IMR-90 (cell line): ENCODE measurements at regions not wholly inside any gene's neighbourhood (a gene's known extent, or its start where the extent isn't known, plus 50 kb on each side); places are given as distances from the start of the nearest gene placed in this dataset.

Experiments
- ATAC-seq: fragments of 200-7000 bp; cut with Tn5 transposase; 2 replicates; pipeline ENCODE4 v1.9.1; 2020; ENCODE audit warnings: low read depth, mild to moderate bottlenecking, moderate library complexity
- BruUV-seq: library from RNA; stranded (reverse); fragments of 400-500 nt; replicated peaks from 2 replicates; lab custom pipeline; 2021; lab: Mats Ljungman, UMichigan
- CTCF ChIA-PET: fragments of 300-600 bp; formaldehyde crosslinking; extraction: SDS; loops from one replicate; lab custom pipeline; 2021; ENCODE audit warnings: antibody characterized with exemption; lab: Yijun Ruan, JAX
- POLR2A ChIA-PET: fragments of 300-600 bp; sonication (Branson Sonifier 250); formaldehyde crosslinking; loops from one replicate; lab custom pipeline; 2022; ENCODE audit warnings: antibody characterized with exemption; ENCODE audit not compliant: unreplicated experiment; lab: Charles Lee
- DNase-seq: peaks from one replicate; pipeline ENCODE4 v3.0.0; 2013
- H2AFZ ChIP-seq: replicated peaks from 2 replicates; pipeline ENCODE3; 2013; ENCODE audit warnings: low read length, mild to moderate bottlenecking; ENCODE audit not compliant: poor library complexity
- H2AK5ac ChIP-seq: 2 replicates; pipeline ENCODE4 v1.6.1; 2013; ENCODE audit warnings: low read depth, low read length, inconsistent platforms
- H2AK9ac ChIP-seq: replicated peaks from 2 replicates; pipeline ENCODE3; 2013; ENCODE audit warnings: mild to moderate bottlenecking, low read depth, low read length, moderate library complexity; ENCODE audit not compliant: poor library complexity
- H2BK120ac ChIP-seq: 2 replicates; pipeline ENCODE4 v1.6.1; 2013; ENCODE audit warnings: low read depth, low read length, inconsistent platforms
- H2BK15ac ChIP-seq: 3 replicates; pipeline ENCODE4 v1.6.1; 2013; ENCODE audit warnings: low read depth, low read length, inconsistent platforms
- H2BK20ac ChIP-seq: 2 replicates; pipeline ENCODE4 v1.6.1; 2013; ENCODE audit warnings: low read depth, mild to moderate bottlenecking, inconsistent platforms, low read length, moderate library complexity
- H2BK5ac ChIP-seq: 2 replicates; pipeline ENCODE4 v1.6.1; 2013; ENCODE audit warnings: mild to moderate bottlenecking, low read depth, low read length, inconsistent platforms; ENCODE audit not compliant: poor library complexity, severe bottlenecking
- H3K14ac ChIP-seq: replicated peaks from 2 replicates; pipeline ENCODE4 v1.6.1; 2013; ENCODE audit warnings: low read depth, low read length, inconsistent platforms
- H3K18ac ChIP-seq: 2 replicates; pipeline ENCODE4 v1.6.1; 2013; ENCODE audit warnings: low read depth, low read length, control low read depth
- H3K23ac ChIP-seq: 2 replicates; pipeline ENCODE4 v1.6.1; 2013; ENCODE audit warnings: low read depth, low read length, inconsistent platforms
- H3K27ac ChIP-seq: 2 replicates; pipeline ENCODE4 v1.5.1; 2013; ENCODE audit warnings: mild to moderate bottlenecking, control low read depth, low read length; ENCODE audit not compliant: insufficient read depth
- H3K27me3 ChIP-seq: 2 replicates; pipeline ENCODE4 v1.6.1; 2013; ENCODE audit warnings: low read length; ENCODE audit not compliant: control insufficient read depth, insufficient read depth
- H3K36me3 ChIP-seq: 2 replicates; pipeline ENCODE4 v1.6.1; 2013; ENCODE audit warnings: low read length, mixed read lengths; ENCODE audit not compliant: control insufficient read depth, insufficient read depth
- H3K4ac ChIP-seq: 2 replicates; pipeline ENCODE4 v1.6.1; 2013; ENCODE audit warnings: low read depth, low read length, inconsistent platforms
- H3K4me1 ChIP-seq: 2 replicates; pipeline ENCODE4 v1.6.1; 2013; ENCODE audit warnings: low read length, mixed read lengths; ENCODE audit not compliant: control insufficient read depth, insufficient read depth
- H3K4me2 ChIP-seq: 2 replicates; pipeline ENCODE4 v1.6.1; 2013; ENCODE audit warnings: low read depth, mild to moderate bottlenecking, control low read depth, low read length, moderate library complexity
- H3K4me3 ChIP-seq: 2 replicates; pipeline ENCODE4 v1.5.1; 2013; ENCODE audit warnings: low read depth, mild to moderate bottlenecking, control low read depth, low read length, moderate library complexity; ENCODE audit not compliant: insufficient read depth
- H3K56ac ChIP-seq: 2 replicates; pipeline ENCODE4 v1.6.1; 2013; ENCODE audit warnings: low read length, inconsistent platforms; ENCODE audit not compliant: insufficient read depth; ENCODE audit errors: extremely low read depth
- H3K79me1 ChIP-seq, 2 experiments: 2 replicates each; pipeline ENCODE4 v1.6.1; 2013; ENCODE audit warnings: low read length in 2 of 2, inconsistent platforms in 1 of 2, low read depth in 1 of 2
- H3K9ac ChIP-seq: 2 replicates; pipeline ENCODE4 v1.6.1; 2013; ENCODE audit warnings: low read depth, low read length, control low read depth
- H3K9me1 ChIP-seq: 2 replicates; pipeline ENCODE4 v1.6.1; 2013; ENCODE audit warnings: low read length, inconsistent platforms; ENCODE audit not compliant: insufficient read depth
- H3K9me3 ChIP-seq: 2 replicates; pipeline ENCODE4 v1.6.1; 2013; ENCODE audit warnings: low read length; ENCODE audit not compliant: control insufficient read depth, insufficient read depth
- H4K20me1 ChIP-seq: 2 replicates; pipeline ENCODE4 v1.6.1; 2013; ENCODE audit warnings: low read length, inconsistent platforms; ENCODE audit not compliant: insufficient read depth
- H4K5ac ChIP-seq: 2 replicates; pipeline ENCODE4 v1.6.1; 2013; ENCODE audit warnings: mild to moderate bottlenecking, low read depth, low read length, control low read depth
- H4K8ac ChIP-seq, 2 experiments: 2 replicates each; pipeline ENCODE4 v1.6.1; 2013; ENCODE audit warnings: low read depth in 2 of 2, low read length in 2 of 2, control low read depth in 1 of 2, inconsistent platforms in 1 of 2
- H4K91ac ChIP-seq: 2 replicates; pipeline ENCODE4 v1.6.1; 2013; ENCODE audit warnings: low read depth, low read length, inconsistent platforms; ENCODE audit not compliant: insufficient read depth
- CEBPB ChIP-seq: IDR thresholded peaks from 2 replicates; pipeline ENCODE4 v1.6.1; 2012; ENCODE audit warnings: low read depth, low read length, improper control_type of control experiment
- CHD1 ChIP-seq: IDR thresholded peaks from 2 replicates; pipeline ENCODE4 v1.6.1; 2012; ENCODE audit warnings: low read depth, low read length, improper control_type of control experiment
- FOS ChIP-seq: fragments of 150-350 bp; IDR thresholded peaks from 2 replicates; pipeline ENCODE4 v1.6.1; 2016; ENCODE audit warnings: low read depth, low read length
- MAFK ChIP-seq: IDR thresholded peaks from 2 replicates; pipeline ENCODE4 v1.6.1; 2012; ENCODE audit warnings: low read depth, low read length, improper control_type of control experiment
- POLR2A ChIP-seq: IDR thresholded peaks from 2 replicates; pipeline ENCODE4 v1.6.1; 2012; ENCODE audit warnings: mild to moderate bottlenecking, low read depth, low read length
- RAD21 ChIP-seq: IDR thresholded peaks from 2 replicates; pipeline ENCODE4 v1.6.1; 2012; ENCODE audit warnings: low read length, improper control_type of control experiment
- RCOR1 ChIP-seq: IDR thresholded peaks from 2 replicates; pipeline ENCODE4 v1.6.1; 2012; ENCODE audit warnings: mild to moderate bottlenecking, low read length, improper control_type of control experiment; ENCODE audit not compliant: insufficient replicate concordance
- RFX5 ChIP-seq: IDR thresholded peaks from 2 replicates; pipeline ENCODE4 v1.8.0; 2012; ENCODE audit warnings: low read depth, mild to moderate bottlenecking, low read length, moderate library complexity
- SMC3 ChIP-seq: fragments of 150-350 bp; IDR thresholded peaks from 2 replicates; pipeline ENCODE4 v1.6.1; 2016; ENCODE audit warnings: low read depth, mild to moderate bottlenecking, antibody characterized with exemption, low read length, moderate library complexity
- USF2 ChIP-seq: fragments of 150-350 bp; IDR thresholded peaks from 2 replicates; pipeline ENCODE4 v1.6.1; 2017; ENCODE audit warnings: mild to moderate bottlenecking, antibody characterized with exemption, low read length, low read depth
- WGBS, 2 experiments: methylation state at CpG; one replicate each; pipeline versions ENCODE4 v1.1.5 to v1.1.7; 2013; ENCODE audit warnings: missing lambda C conversion rate in 2 of 2; ENCODE audit not compliant: insufficient read length in 1 of 2; ENCODE audit errors: extremely low coverage in 2 of 2; 5-methylcytosine and 5-hydroxymethylcytosine counted together
- dilution Hi-C: fragments of 300-500 bp; cut with HindIII; formaldehyde crosslinking; loops from one replicate; pipeline ENCODE4 v1.14.3; 2018; ENCODE audit warnings: low sequenced_read_pairs; ENCODE audit not compliant: unreplicated experiment
- in situ Hi-C: fragments of 300-500 bp; cut with MboI; formaldehyde crosslinking; loops from 3 replicates; pipeline ENCODE4 v1.14.3; 2019; ENCODE audit warnings: low sequenced_read_pairs, inconsistent platforms, mixed read lengths
- intact Hi-C: fragments of 100-400 bp; cut with micrococcal nuclease; formaldehyde crosslinking; loops from 2 replicates; pipeline ENCODE4 v1.10.0; 2022

GRCh38 chr17:14690704-14691103, 389.8 kb downstream of the HS3ST3B1 start:
- in situ Hi-C loops: no loop called here
- no TSS peak for BruUV-seq

More at GRCh38 chr17:14690704-14691103, 389.8 kb downstream of the HS3ST3B1 start:
- DNase-seq (no peak), ATAC-seq (no peak)
- Histone ChIP-seq H2BK20ac (no peak overlapping the region), H3K36me3 (no peaks in the 10 kb centered on the region), H2AK5ac (no peak overlapping the region), H4K8ac (no peak overlapping the region), H3K9me3 (no peaks in the 10 kb centered on the region), H4K91ac (no peak overlapping the region), H2AFZ (no peak overlapping the region), H4K20me1 (no peaks in the 10 kb centered on the region), H4K5ac (no peak overlapping the region), H3K4me3 (no peak overlapping the region), H3K56ac (no peak overlapping the region), H3K9me1 (no peaks in the 10 kb centered on the region), H2AK9ac (no peak overlapping the region), H3K4me1 (no peaks in the 10 kb centered on the region), H2BK5ac (no peak overlapping the region), H2BK15ac (no peak overlapping the region), H3K14ac (no peak overlapping the region), H3K23ac (no peak overlapping the region), H2BK120ac (no peak overlapping the region), H3K9ac (no peak overlapping the region), H3K27me3 (no peaks in the 10 kb centered on the region), H3K4ac (no peak overlapping the region), H3K79me1 (no peaks in the 10 kb centered on the region), H3K4me2 (no peak overlapping the region), H3K27ac (no peak overlapping the region), H3K18ac (no peak overlapping the region)
- TF ChIP-seq RFX5 (no peak), SMC3 (no peak), MAFK (no peak), RCOR1 (no peak), POLR2A (no peak), CHD1 (no peak), USF2 (no peak), CEBPB (no peak), RAD21 (no peak), FOS (no peak)
- ChIA-PET POLR2A (no interaction called here), CTCF (no interaction called here)
- intact Hi-C loops: no loop called here
- dilution Hi-C loops: no loop called here
- no CpG with 5 or more reads among the region's 2 CpGs for WGBS, 2 experiments
